A673 (cell line): ENCODE measurements at regions not wholly inside any gene's neighbourhood (a gene's known extent, or its start where the extent isn't known, plus 50 kb on each side); places are given as distances from the start of the nearest gene placed in this dataset.
"Not testable (repeated sequence)": the region's sequence is repeated elsewhere in the genome, so short reads cannot be mapped to it uniquely, and the experiment has no call there.

Experiments
- EZH2 ChIP-seq: fragments of 200-600 bp; sonication (generic); IDR thresholded peaks from 2 replicates; pipeline ENCODE4 v1.6.1; 2017; ENCODE audit warnings: borderline replicate concordance, low read depth, mild to moderate bottlenecking, mixed read lengths, antibody characterized with exemption, low read length; ENCODE audit not compliant: poor library complexity, severe bottlenecking
- TF ChIP-seq, protein P1 (sequence below): fragments of 300-800, 200-600 bp; sonication (generic); conservative IDR thresholded peaks from 2 replicates; pipeline ENCODE4 v1.5.1; 2017; ENCODE audit warnings: low read depth, mild to moderate bottlenecking, antibody characterized with exemption, low read length, moderate library complexity, mixed read lengths

DNA sequence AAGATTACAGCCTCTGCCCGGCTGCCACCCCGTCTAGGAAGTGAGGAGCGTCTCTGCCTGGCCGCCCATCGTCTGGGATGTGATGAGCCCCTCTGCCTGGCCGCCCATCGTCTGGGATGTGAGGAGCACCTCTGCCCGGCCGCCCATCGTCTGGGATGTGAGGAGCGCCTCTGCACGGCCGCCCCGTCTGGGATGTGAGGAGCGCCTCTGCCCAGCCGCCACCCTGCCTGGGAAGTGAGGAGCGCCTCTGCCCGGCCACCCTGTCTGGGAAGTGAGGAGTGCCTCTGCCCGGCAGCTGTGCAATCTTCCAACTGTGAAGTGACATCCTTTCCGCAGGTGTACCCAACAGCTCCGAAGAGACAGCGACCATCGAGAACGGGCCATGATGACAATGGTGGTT, 75.6 kb upstream of the MNS1 start:
- TF ChIP-seq, protein P1, sequence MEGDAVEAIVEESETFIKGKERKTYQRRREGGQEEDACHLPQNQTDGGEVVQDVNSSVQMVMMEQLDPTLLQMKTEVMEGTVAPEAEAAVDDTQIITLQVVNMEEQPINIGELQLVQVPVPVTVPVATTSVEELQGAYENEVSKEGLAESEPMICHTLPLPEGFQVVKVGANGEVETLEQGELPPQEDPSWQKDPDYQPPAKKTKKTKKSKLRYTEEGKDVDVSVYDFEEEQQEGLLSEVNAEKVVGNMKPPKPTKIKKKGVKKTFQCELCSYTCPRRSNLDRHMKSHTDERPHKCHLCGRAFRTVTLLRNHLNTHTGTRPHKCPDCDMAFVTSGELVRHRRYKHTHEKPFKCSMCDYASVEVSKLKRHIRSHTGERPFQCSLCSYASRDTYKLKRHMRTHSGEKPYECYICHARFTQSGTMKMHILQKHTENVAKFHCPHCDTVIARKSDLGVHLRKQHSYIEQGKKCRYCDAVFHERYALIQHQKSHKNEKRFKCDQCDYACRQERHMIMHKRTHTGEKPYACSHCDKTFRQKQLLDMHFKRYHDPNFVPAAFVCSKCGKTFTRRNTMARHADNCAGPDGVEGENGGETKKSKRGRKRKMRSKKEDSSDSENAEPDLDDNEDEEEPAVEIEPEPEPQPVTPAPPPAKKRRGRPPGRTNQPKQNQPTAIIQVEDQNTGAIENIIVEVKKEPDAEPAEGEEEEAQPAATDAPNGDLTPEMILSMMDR: not testable (repeated sequence)
- not testable (repeated sequence) for TF ChIP-seq EZH2
